NCI-H146 (cell line): ENCODE measurements at regions not wholly inside any gene's neighbourhood (a gene's known extent, or its start where the extent isn't known, plus 50 kb on each side); places are given as distances from the start of the nearest gene placed in this dataset.
"Not testable (repeated sequence)": the region's sequence is repeated elsewhere in the genome, so short reads cannot be mapped to it uniquely, and the experiment has no call there.

Experiments
- DNase-seq: peaks from one replicate; lab custom pipeline; 2025; lab: John Stamatoyannopoulos, UW

GRCh38 chr1:213531369-213532310 is 456.1 kb upstream of the PROX1 start:
- DNase-seq: no peak

- DNase-seq: no peak
Observed at GRCh38 chr1:213533125-213533524, 454.6 kb upstream of the PROX1 start.

- no peak for DNase-seq
Observed at GRCh38 chr1:213535679-213536078, 452.1 kb upstream of the PROX1 start.

- no peak for DNase-seq
Observed at GRCh38 chr1:213538251-213538650, 449.5 kb upstream of the PROX1 start.

GRCh38 chr1:213539464-213539863 is 448.3 kb upstream of the PROX1 start:
- DNase-seq: no peak

GRCh38 chr1:213541641-213542040 is 446.1 kb upstream of the PROX1 start:
- no peak for DNase-seq

- not testable (repeated sequence) for DNase-seq
Observed at GRCh38 chr1:213545181-213545580, 442.6 kb upstream of the PROX1 start.

GRCh38 chr1:213549982-213550381 is 437.8 kb upstream of the PROX1 start:
- peak; percentile 6 for DNase-seq

GRCh38 chr1:213550804-213551203 is 437.0 kb upstream of the PROX1 start:
- DNase-seq: no peak

GRCh38 chr1:213552045-213552444 is 435.7 kb upstream of the PROX1 start:
- DNase-seq: no peak

- DNase-seq: no peak
Observed at GRCh38 chr1:213560226-213560625, 427.5 kb upstream of the PROX1 start.

GRCh38 chr1:213561870-213562269 is 425.9 kb upstream of the PROX1 start:
- no peak for DNase-seq

GRCh38 chr1:213564215-213564659 is 423.5 kb upstream of the PROX1 start:
- peak; percentile 36 for DNase-seq

GRCh38 chr1:213568929-213569815 is 418.6 kb upstream of the PROX1 start:
- DNase-seq: peak; percentile 89

GRCh38 chr1:213569816-213570150 is 418.0 kb upstream of the PROX1 start:
- DNase-seq: no peak

GRCh38 chr1:213570487-213570886 is 417.3 kb upstream of the PROX1 start:
- DNase-seq: no peak

GRCh38 chr1:213571419-213571818 is 416.4 kb upstream of the PROX1 start:
- no peak for DNase-seq

GRCh38 chr1:213571843-213572242 is 415.9 kb upstream of the PROX1 start:
- DNase-seq: no peak

GRCh38 chr1:213572912-213573647 is 414.7 kb upstream of the PROX1 start:
- DNase-seq: peak; percentile 27

GRCh38 chr1:213573648-213574009 is 414.1 kb upstream of the PROX1 start:
- no peak for DNase-seq

GRCh38 chr1:213582976-213583567 is 404.7 kb upstream of the PROX1 start:
- no peak for DNase-seq

- DNase-seq: no peak
Observed at GRCh38 chr1:213584272-213584671, 403.5 kb upstream of the PROX1 start.
